ENCODE measurements at regions not wholly inside any gene's neighbourhood (a gene's known extent, or its start where the extent isn't known, plus 50 kb on each side); places are given as distances from the start of the nearest gene placed in this dataset.

DNA sequence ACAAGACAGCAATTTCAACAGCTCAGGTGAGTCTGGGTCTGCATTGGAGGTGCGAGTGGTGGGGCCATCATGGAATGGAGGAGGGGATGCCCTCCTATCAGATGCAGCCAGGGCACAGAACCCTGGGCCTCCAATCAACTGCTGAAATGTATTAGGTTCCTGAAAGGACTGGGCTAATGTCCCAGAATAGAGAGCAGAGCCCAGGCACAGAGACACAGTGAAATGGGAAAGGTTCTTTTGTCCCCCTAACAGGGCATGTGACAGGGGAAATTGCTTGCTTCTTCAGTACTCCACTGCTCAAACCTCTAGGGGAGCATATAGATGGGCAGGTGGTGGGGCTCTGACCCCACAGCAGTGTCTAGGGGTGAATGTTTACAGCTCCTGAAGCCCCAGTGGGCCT, 87.3 kb upstream of the CLPB start:
- in situ Hi-C loops (cut with MboI; ENCODE audit: low sequenced_read_pairs), result no loop called here
- Histone ChIP-seq H4K8ac (ENCODE audit: low read depth in 2 of 2, low read length in 2 of 2) (no peak overlapping the region), H3K4me2 (ENCODE audit: low read depth, low read length) (no peak overlapping the region), H3K27ac (ENCODE audit: insufficient read depth, low read length) (no peak overlapping the region), H3K79me1 (ENCODE audit: low read depth in 1 of 2, low read length in 2 of 2) (no peaks in the 10 kb centered on the region), H2BK120ac (ENCODE audit: low read depth, low read length) (no peak overlapping the region), H3K9me3 (ENCODE audit: control insufficient read depth, insufficient read depth, low read length) (no peaks in the 10 kb centered on the region), H3K9ac (ENCODE audit: low read depth, low read length) (no peak overlapping the region), H2BK15ac (ENCODE audit: low read depth, low read length) (no peak overlapping the region), H2AFZ (replicated peaks; ENCODE audit: low read length, poor library complexity) (no peak overlapping the region), H3K27me3 (ENCODE audit: control insufficient read depth, insufficient read depth, low read length) (peaks cover 41% of the 10 kb centered on the region), H3K36me3 (ENCODE audit: control insufficient read depth, insufficient read depth, low read length) (no peaks in the 10 kb centered on the region), H4K91ac (ENCODE audit: insufficient read depth, low read depth, low read length) (no peak overlapping the region), H3K9me1 (ENCODE audit: insufficient read depth, low read length) (no peaks in the 10 kb centered on the region), H4K5ac (ENCODE audit: low read depth, low read length) (no peak overlapping the region), H3K4me3 (ENCODE audit: insufficient read depth, low read depth, low read length) (no peak overlapping the region), H2BK5ac (ENCODE audit: low read depth, low read length, poor library complexity, severe bottlenecking) (no peak overlapping the region), H3K23ac (ENCODE audit: low read depth, low read length) (no peak overlapping the region), H2AK9ac (replicated peaks; ENCODE audit: low read depth, low read length, poor library complexity) (no peak overlapping the region), H2BK20ac (ENCODE audit: low read depth, low read length) (no peak overlapping the region), H3K14ac (replicated peaks; ENCODE audit: low read depth, low read length) (no peak overlapping the region), H3K4me1 (ENCODE audit: control insufficient read depth, insufficient read depth, low read length) (no peaks in the 10 kb centered on the region), H3K18ac (ENCODE audit: low read depth, low read length) (no peak overlapping the region), H3K4ac (ENCODE audit: low read depth, low read length) (no peak overlapping the region), H3K56ac (ENCODE audit: extremely low read depth, insufficient read depth, low read length) (no peak overlapping the region), H2AK5ac (ENCODE audit: low read depth, low read length) (no peak overlapping the region), H4K20me1 (ENCODE audit: insufficient read depth, low read length) (no peaks in the 10 kb centered on the region)
- no TSS peak for BruUV-seq (replicated peaks)
- WGBS, 2 experiments (ENCODE audit: extremely low coverage in 2 of 2, insufficient read length in 1 of 2), result no CpG with 5 or more reads among the region's 1 CpG
- CTCF ChIA-PET, result no interaction called here
- POLR2A ChIA-PET (ENCODE audit: unreplicated experiment), result no interaction called here
- DNase-seq (no peak), ATAC-seq (ENCODE audit: low read depth) (no peak)
- dilution Hi-C loops (cut with HindIII; ENCODE audit: low sequenced_read_pairs, unreplicated experiment), result no loop called here
- TF ChIP-seq RFX5 (IDR thresholded peaks at IDR 0.05; ENCODE audit: low read depth, low read length), result no peak
- no peak for TF ChIP-seq MXI1 (IDR thresholded peaks at IDR 0.05; ENCODE audit: borderline replicate concordance, low read depth, low read length)
- TF ChIP-seq FOS (IDR thresholded peaks at IDR 0.05; ENCODE audit: low read depth, low read length), result no peak
- no peak for TF ChIP-seq CHD1 (IDR thresholded peaks at IDR 0.05; ENCODE audit: low read depth, low read length)
- TF ChIP-seq RCOR1 (IDR thresholded peaks at IDR 0.05; ENCODE audit: insufficient replicate concordance, low read length), result no peak
- no peak for TF ChIP-seq MAFK (IDR thresholded peaks at IDR 0.05; ENCODE audit: low read depth, low read length)
- no peak for TF ChIP-seq BHLHE40 (IDR thresholded peaks at IDR 0.05; ENCODE audit: low read depth, low read length)
- no peak for TF ChIP-seq SMC3 (IDR thresholded peaks at IDR 0.05; ENCODE audit: low read depth, low read length)
- no peak for TF ChIP-seq MAZ (IDR thresholded peaks at IDR 0.05; ENCODE audit: borderline replicate concordance, low read depth, low read length)
- TF ChIP-seq CEBPB (IDR thresholded peaks at IDR 0.05; ENCODE audit: low read depth, low read length), result no peak
- TF ChIP-seq RAD21 (IDR thresholded peaks at IDR 0.05; ENCODE audit: low read length), result no peak
- TF ChIP-seq ELK1 (IDR thresholded peaks at IDR 0.05; ENCODE audit: borderline replicate concordance, low read depth, low read length), result no peak
- TF ChIP-seq, protein P1, sequence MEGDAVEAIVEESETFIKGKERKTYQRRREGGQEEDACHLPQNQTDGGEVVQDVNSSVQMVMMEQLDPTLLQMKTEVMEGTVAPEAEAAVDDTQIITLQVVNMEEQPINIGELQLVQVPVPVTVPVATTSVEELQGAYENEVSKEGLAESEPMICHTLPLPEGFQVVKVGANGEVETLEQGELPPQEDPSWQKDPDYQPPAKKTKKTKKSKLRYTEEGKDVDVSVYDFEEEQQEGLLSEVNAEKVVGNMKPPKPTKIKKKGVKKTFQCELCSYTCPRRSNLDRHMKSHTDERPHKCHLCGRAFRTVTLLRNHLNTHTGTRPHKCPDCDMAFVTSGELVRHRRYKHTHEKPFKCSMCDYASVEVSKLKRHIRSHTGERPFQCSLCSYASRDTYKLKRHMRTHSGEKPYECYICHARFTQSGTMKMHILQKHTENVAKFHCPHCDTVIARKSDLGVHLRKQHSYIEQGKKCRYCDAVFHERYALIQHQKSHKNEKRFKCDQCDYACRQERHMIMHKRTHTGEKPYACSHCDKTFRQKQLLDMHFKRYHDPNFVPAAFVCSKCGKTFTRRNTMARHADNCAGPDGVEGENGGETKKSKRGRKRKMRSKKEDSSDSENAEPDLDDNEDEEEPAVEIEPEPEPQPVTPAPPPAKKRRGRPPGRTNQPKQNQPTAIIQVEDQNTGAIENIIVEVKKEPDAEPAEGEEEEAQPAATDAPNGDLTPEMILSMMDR (conservative IDR thresholded peaks at IDR 0.05; ENCODE audit: low read depth, low read length), result no peak
- TF ChIP-seq, protein P2, sequence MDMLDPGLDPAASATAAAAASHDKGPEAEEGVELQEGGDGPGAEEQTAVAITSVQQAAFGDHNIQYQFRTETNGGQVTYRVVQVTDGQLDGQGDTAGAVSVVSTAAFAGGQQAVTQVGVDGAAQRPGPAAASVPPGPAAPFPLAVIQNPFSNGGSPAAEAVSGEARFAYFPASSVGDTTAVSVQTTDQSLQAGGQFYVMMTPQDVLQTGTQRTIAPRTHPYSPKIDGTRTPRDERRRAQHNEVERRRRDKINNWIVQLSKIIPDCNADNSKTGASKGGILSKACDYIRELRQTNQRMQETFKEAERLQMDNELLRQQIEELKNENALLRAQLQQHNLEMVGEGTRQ (IDR thresholded peaks at IDR 0.05; ENCODE audit: low read depth, low read length), result no peak
- TF ChIP-seq NFE2L2 (IDR thresholded peaks at IDR 0.05; ENCODE audit: low read depth, low read length), result no peak
- no peak for TF ChIP-seq POLR2A (IDR thresholded peaks at IDR 0.05; ENCODE audit: low read depth, low read length)
- intact Hi-C loops (cut with micrococcal nuclease), result no loop called here

Data from IMR-90 (cell line).